Prostate gland (tissue), 2 donors: ENCODE measurements at regions not wholly inside any gene's neighbourhood (a gene's known extent, or its start where the extent isn't known, plus 50 kb on each side); places are given as distances from the start of the nearest gene placed in this dataset.

Experiments used
- DNase-seq: peaks from one replicate; pipeline ENCODE4 v3.0.0-alpha.2; 2019; ENCODE audit warnings: low spot score
- H3K27ac ChIP-seq, 2 donors: fragments of 200-600 bp; sonication (generic); 2 replicates each; pipeline ENCODE4 v1.5.1; 2017 to 2019
- H3K27me3 ChIP-seq: fragments of 200-600 bp; sonication (generic); replicated peaks from 2 replicates; pipeline ENCODE4 v1.5.1; 2019; ENCODE audit not compliant: insufficient read depth
- H3K36me3 ChIP-seq, 2 donors: fragments of 200-600 bp; sonication (generic); 1 replicate in 1 of 2; 2 replicates in 1 of 2; pipeline versions ENCODE4 v1.5.1 to v1.8.1; 2017 to 2019
- H3K4me1 ChIP-seq: fragments of 200-600 bp; sonication (generic); replicated peaks from 2 replicates; pipeline ENCODE4 v1.5.1; 2019
- H3K4me3 ChIP-seq, 2 donors: fragments of 200-600 bp; sonication (generic); 2 replicates each; pipeline ENCODE4 v1.5.1; 2017 to 2019
- H3K9me3 ChIP-seq: fragments of 200-600 bp; sonication (generic); 2 replicates; pipeline ENCODE4 v1.5.1; 2017
- CTCF ChIP-seq, 4 experiments: fragments of 200-600 bp in 2 of 4; fragments of 450-650 bp in 2 of 4; sonication (generic) in 2 of 4; IDR thresholded peaks; 1 replicate in 3 of 4; 2 replicates in 1 of 4; pipeline ENCODE4 v1.5.1; 2016 to 2019; ENCODE audit warnings: antibody characterized with exemption in 4 of 4, mild to moderate bottlenecking in 2 of 4, moderate library complexity in 2 of 4
- POLR2A ChIP-seq: fragments of 450-650 bp; IDR thresholded peaks from one replicate; pipeline ENCODE4 v1.6.1; 2016; ENCODE audit warnings: antibody characterized with exemption, mild to moderate bottlenecking
- POLR2AphosphoS5 ChIP-seq: sonication (generic); formaldehyde crosslinking; IDR thresholded peaks from one replicate; pipeline ENCODE4 v1.6.1; 2017; ENCODE audit warnings: antibody characterized with exemption
- WGBS: methylation state at CpG from one replicate; pipeline ENCODE4 v1.1.5; 2018; 5-methylcytosine and 5-hydroxymethylcytosine counted together
- intact Hi-C: fragments of 100-400 bp; cut with DNase I; formaldehyde crosslinking; loops from one replicate; pipeline ENCODE4 v1.14.2; 2022

DNA sequence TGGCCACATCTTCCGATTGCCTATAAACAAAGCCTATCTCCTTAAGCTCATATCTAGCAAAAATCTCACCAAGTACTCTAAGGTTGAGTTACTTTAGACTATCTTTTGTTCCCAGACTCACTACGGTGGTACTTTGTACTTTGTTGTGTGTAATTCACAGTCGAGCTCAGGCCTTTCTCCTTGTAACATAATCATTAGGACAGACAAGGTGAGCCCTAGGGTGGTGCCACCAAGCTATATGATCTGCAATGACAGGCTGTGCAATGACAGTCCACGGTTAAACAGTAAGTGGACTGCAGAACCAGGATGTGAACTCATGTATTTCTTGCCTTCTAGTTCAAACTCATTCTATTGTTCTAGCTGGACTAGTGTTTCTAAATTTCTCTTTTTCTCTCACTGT lies 132.2 kb downstream of the UBE2U start:
- no peak for DNase-seq
- H3K4me1 ChIP-seq, result no peaks in the 10 kb centered on the region
- H3K27me3 ChIP-seq, result no peaks in the 10 kb centered on the region
- TF ChIP-seq CTCF (IDR thresholded peaks at IDR 0.05), result no peak
- TF ChIP-seq POLR2AphosphoS5, result no peak
- no peak for TF ChIP-seq POLR2A
- 71% methylated on average over 4 of the region's 4 CpGs for WGBS
- no peak overlapping the region for H3K4me3 ChIP-seq
- intact Hi-C loops, result no loop called here
- no peaks in the 10 kb centered on the region for H3K9me3 ChIP-seq
- no peak overlapping the region for H3K27ac ChIP-seq
- no peaks in the 10 kb centered on the region for H3K36me3 ChIP-seq

DNA sequence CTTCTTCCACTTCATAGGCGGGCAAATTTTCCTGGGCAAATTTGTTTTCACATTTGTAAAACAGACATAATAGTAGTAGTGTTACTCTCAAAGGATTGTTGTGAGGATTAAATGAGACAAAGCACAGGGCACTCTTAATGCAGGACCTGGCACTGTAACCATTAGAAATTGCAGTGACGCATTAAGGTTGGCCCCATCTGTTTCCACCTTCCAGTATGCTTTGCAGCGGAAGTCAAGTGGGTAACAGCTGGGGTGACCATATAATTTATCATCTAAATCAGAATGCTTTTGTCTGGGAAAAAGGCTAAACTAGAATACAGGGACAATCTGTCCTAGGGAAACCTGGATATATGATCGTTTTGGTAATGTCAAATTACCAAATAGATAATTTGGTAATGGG lies 132.5 kb upstream of the CACHD1 start:
- TF ChIP-seq CTCF (IDR thresholded peaks at IDR 0.05) (no peak), POLR2A (no peak), POLR2AphosphoS5 (no peak)
- intact Hi-C loops, result no loop called here
- no peak for DNase-seq
- Histone ChIP-seq H3K36me3 (no peaks in the 10 kb centered on the region), H3K27me3 (no peaks in the 10 kb centered on the region), H3K9me3 (no peaks in the 10 kb centered on the region), H3K4me3 (no peak overlapping the region), H3K27ac (no peak overlapping the region), H3K4me1 (no peaks in the 10 kb centered on the region)
- 84% methylated on average over 4 of the region's 4 CpGs for WGBS

GRCh38 chr1:64337926-64338325 lies 132.0 kb upstream of the CACHD1 start:
- DNase-seq, result no peak
- intact Hi-C loops, result no loop called here
- 37% methylated on average over 4 of the region's 4 CpGs for WGBS
- no peaks in the 10 kb centered on the region for H3K4me1 ChIP-seq
- TF ChIP-seq POLR2AphosphoS5, result no peak
- TF ChIP-seq CTCF (IDR thresholded peaks at IDR 0.05), result no peak
- no peak for TF ChIP-seq POLR2A
- H3K36me3 ChIP-seq, result no peaks in the 10 kb centered on the region
- no peak overlapping the region for H3K27ac ChIP-seq
- H3K4me3 ChIP-seq, result no peak overlapping the region
- no peaks in the 10 kb centered on the region for H3K27me3 ChIP-seq
- no peaks in the 10 kb centered on the region for H3K9me3 ChIP-seq

- no peaks in the 10 kb centered on the region for H3K36me3 ChIP-seq
- no peaks in the 10 kb centered on the region for H3K27me3 ChIP-seq
- TF ChIP-seq POLR2AphosphoS5 (no peak), CTCF (IDR thresholded peaks at IDR 0.05) (no peak), POLR2A (no peak)
- H3K4me3 ChIP-seq, result no peak overlapping the region
- H3K4me1 ChIP-seq, result no peaks in the 10 kb centered on the region
- H3K9me3 ChIP-seq, result no peaks in the 10 kb centered on the region
- whole genome bisulfite sequencing, result 100% methylated on average over 2 of the region's 2 CpGs
- DNase-seq, result no peak
- intact Hi-C loops, result no loop called here
- no peak overlapping the region for H3K27ac ChIP-seq
These were observed 129.6 kb upstream of the CACHD1 start for GRCh38 chr1:64340361-64340760.

GRCh38 chr1:64343105-64343822 lies 126.7 kb upstream of the CACHD1 start:
- Histone ChIP-seq H3K36me3 (no peaks in the 10 kb centered on the region), H3K9me3 (no peaks in the 10 kb centered on the region), H3K4me3 (no peak overlapping the region), H3K27me3 (no peaks in the 10 kb centered on the region), H3K4me1 (no peaks in the 10 kb centered on the region), H3K27ac (no peak overlapping the region)
- peak; percentile 88 for DNase-seq
- TF ChIP-seq POLR2A (no peak), CTCF (IDR thresholded peaks at IDR 0.05) (no peak), POLR2AphosphoS5 (peak; percentile 68)
- intact Hi-C loops, result no loop called here
- WGBS, result 32% methylated on average over 6 of the region's 6 CpGs
